H1 (cell line): ENCODE measurements at regions not wholly inside any gene's neighbourhood (a gene's known extent, or its start where the extent isn't known, plus 50 kb on each side); places are given as distances from the start of the nearest gene placed in this dataset.

ENCODE experiments used
- CTCF ChIA-PET: fragments of 300-600 bp; sonication (Branson Sonifier 250); formaldehyde crosslinking; loops from one replicate; lab custom pipeline; 2021; ENCODE audit not compliant: partially characterized antibody; lab: Charles Lee
- POLR2A ChIA-PET: fragments of 300-600 bp; sonication (Branson Sonifier 250); formaldehyde crosslinking; loops from one replicate; lab custom pipeline; 2021; ENCODE audit warnings: inconsistent platforms; ENCODE audit not compliant: partially characterized antibody; lab: Charles Lee
- DNase-seq, 2 experiments: peaks; one replicate each; pipeline versions ENCODE4 v3.0.0 to v3.0.0-alpha.2; 2010 to 2022; ENCODE audit warnings: low spot score in 2 of 2, low read depth in 1 of 2, mixed read lengths in 1 of 2
- FAIRE-seq: peaks from 2 replicates; lab custom pipeline; 2011; peaks lifted over from hg19 to GRCh38; lab: Jason Lieb, UNC
- H2AFZ ChIP-seq: 2 replicates; pipeline ENCODE4 v1.8.1; 2012; ENCODE audit warnings: low read length, inconsistent platforms
- H2AK5ac ChIP-seq: 2 replicates; pipeline ENCODE4 v1.6.1; 2013; ENCODE audit warnings: low read depth, low read length
- H2BK120ac ChIP-seq: replicated peaks from 2 replicates; pipeline ENCODE3; 2013; ENCODE audit warnings: low read depth, low read length, inconsistent platforms
- H2BK12ac ChIP-seq: 2 replicates; pipeline ENCODE4 v1.6.1; 2013; ENCODE audit warnings: low read depth, low read length
- H2BK15ac ChIP-seq: 2 replicates; pipeline ENCODE4 v1.6.1; 2013; ENCODE audit warnings: low read length
- H2BK20ac ChIP-seq: 2 replicates; pipeline ENCODE4 v1.6.1; 2013; ENCODE audit warnings: low read length
- H2BK5ac ChIP-seq: 2 replicates; pipeline ENCODE4 v1.6.1; 2013; ENCODE audit warnings: low read depth, low read length
- H3K14ac ChIP-seq: 2 replicates; pipeline ENCODE4 v1.6.1; 2013; ENCODE audit warnings: inconsistent platforms; ENCODE audit not compliant: insufficient read length
- H3K18ac ChIP-seq: 2 replicates; pipeline ENCODE4 v1.6.1; 2013; ENCODE audit warnings: low read length; ENCODE audit errors: extremely low read depth
- H3K23ac ChIP-seq: 2 replicates; pipeline ENCODE4 v1.6.1; 2013; ENCODE audit warnings: inconsistent platforms; ENCODE audit not compliant: insufficient read length
- H3K23me2 ChIP-seq: 2 replicates; pipeline ENCODE4 v1.6.1; 2013; ENCODE audit warnings: low read depth, low read length
- H3K27ac ChIP-seq: 2 replicates; pipeline ENCODE4 v1.6.1; 2011; ENCODE audit warnings: low read depth, low read length, inconsistent platforms
- H3K27me3 ChIP-seq, 4 experiments: replicated peaks in 1 of 4; 1 replicate in 1 of 4; 2 replicates in 3 of 4; pipeline versions ENCODE4 v1.6.1 to v1.8.1; 2011 to 2013; ENCODE audit warnings: low read length in 3 of 4, mild to moderate bottlenecking in 3 of 4, inconsistent platforms in 2 of 4, mixed read lengths in 2 of 4, moderate library complexity in 1 of 4; ENCODE audit not compliant: control insufficient read depth in 3 of 4, insufficient read depth in 3 of 4; ENCODE audit errors: extremely low read depth in 1 of 4
- H3K36me3 ChIP-seq, 4 experiments: 2 replicates each; pipeline versions ENCODE4 v1.6.1 to v1.8.1; 2011 to 2013; ENCODE audit warnings: mild to moderate bottlenecking in 4 of 4, low read length in 3 of 4, moderate library complexity in 2 of 4, control low read depth in 1 of 4, inconsistent platforms in 1 of 4; ENCODE audit not compliant: insufficient read depth in 4 of 4, control insufficient read depth in 2 of 4
- H3K4ac ChIP-seq: replicated peaks from 2 replicates; pipeline ENCODE3; 2013; ENCODE audit warnings: low read length, low read depth, mixed read lengths, inconsistent platforms; ENCODE audit not compliant: insufficient read length
- H3K4me1 ChIP-seq, 4 experiments: replicated peaks in 1 of 4; 1 replicate in 1 of 4; 2 replicates in 3 of 4; pipeline versions ENCODE4 v1.6.1 to v1.8.1; 2011 to 2013; ENCODE audit warnings: low read length in 3 of 4, inconsistent platforms in 2 of 4, mixed read lengths in 1 of 4; ENCODE audit not compliant: insufficient read depth in 4 of 4, control insufficient read depth in 3 of 4
- H3K4me2 ChIP-seq, 2 experiments: 2 replicates each; pipeline versions ENCODE4 v1.6.1 to v1.8.1; 2011 to 2013; ENCODE audit warnings: low read depth in 2 of 2, low read length in 2 of 2, control low read depth in 1 of 2, inconsistent platforms in 1 of 2, mild to moderate bottlenecking in 1 of 2; ENCODE audit not compliant: insufficient read depth in 1 of 2
- H3K4me3 ChIP-seq, 4 experiments: fragments of 200-600, 300-600 bp in 1 of 4; sonication (generic), shearing (Covaris generic), sonication (Bioruptor Twin) in 1 of 4; 2 replicates each; pipeline versions ENCODE4 v1.5.1 to v1.8.1; 2011 to 2016; ENCODE audit warnings: low read length in 4 of 4, low read depth in 3 of 4, control low read depth in 2 of 4, inconsistent platforms in 2 of 4, mild to moderate bottlenecking in 2 of 4, mixed read lengths in 1 of 4, moderate library complexity in 1 of 4; ENCODE audit not compliant: insufficient read depth in 2 of 4; ENCODE audit errors: extremely low read depth in 1 of 4
- H3K56ac ChIP-seq: replicated peaks from 2 replicates; pipeline ENCODE3; 2013; ENCODE audit warnings: low read depth, mild to moderate bottlenecking, mixed read lengths, low read length, inconsistent platforms; ENCODE audit not compliant: insufficient read length
- H3K79me1 ChIP-seq: 2 replicates; pipeline ENCODE4 v1.6.1; 2013; ENCODE audit warnings: low read depth, low read length, control low read depth
- H3K79me2 ChIP-seq, 2 experiments: 2 replicates each; pipeline versions ENCODE4 v1.6.1 to v1.8.1; 2012 to 2013; ENCODE audit warnings: low read length in 2 of 2, mild to moderate bottlenecking in 2 of 2, inconsistent platforms in 1 of 2; ENCODE audit not compliant: insufficient read depth in 2 of 2, control insufficient read depth in 1 of 2
- H3K9ac ChIP-seq, 4 experiments: replicated peaks in 1 of 4; 1 replicate in 1 of 4; 2 replicates in 3 of 4; pipeline versions ENCODE4 v1.6.1 to v1.8.1; 2011 to 2013; ENCODE audit warnings: low read depth in 3 of 4, low read length in 3 of 4, control low read depth in 2 of 4, mild to moderate bottlenecking in 2 of 4, moderate library complexity in 2 of 4, inconsistent platforms in 1 of 4; ENCODE audit errors: extremely low read depth in 1 of 4
- H3K9me3 ChIP-seq, 2 experiments: 2 replicates each; pipeline versions ENCODE4 v1.6.1 to v1.8.1; 2012 to 2013; ENCODE audit warnings: mild to moderate bottlenecking in 2 of 2, moderate library complexity in 2 of 2, control low read depth in 1 of 2, inconsistent platforms in 1 of 2, low read depth in 1 of 2, low read length in 1 of 2, mixed read lengths in 1 of 2; ENCODE audit not compliant: insufficient read depth in 2 of 2
- H4K20me1 ChIP-seq, 2 experiments: replicated peaks in 1 of 2; 2 replicates each; pipeline versions ENCODE3 to v1.8.1; 2011 to 2013; ENCODE audit warnings: inconsistent platforms in 2 of 2, low read length in 2 of 2, mild to moderate bottlenecking in 1 of 2; ENCODE audit not compliant: insufficient read depth in 2 of 2, control insufficient read depth in 1 of 2
- H4K5ac ChIP-seq: 2 replicates; pipeline ENCODE4 v1.6.1; 2013; ENCODE audit warnings: low read length, low read depth, mixed read lengths, inconsistent platforms; ENCODE audit not compliant: insufficient read length
- H4K8ac ChIP-seq: 2 replicates; pipeline ENCODE4 v1.8.0; 2013; ENCODE audit warnings: mild to moderate bottlenecking, moderate library complexity, low read length, inconsistent platforms; ENCODE audit not compliant: insufficient read depth; ENCODE audit errors: extremely low read depth
- H4K91ac ChIP-seq: replicated peaks from 2 replicates; pipeline ENCODE3; 2013; ENCODE audit warnings: low read length, mixed read lengths, inconsistent platforms; ENCODE audit not compliant: insufficient read length
- BACH1 ChIP-seq: IDR thresholded peaks from 2 replicates; pipeline ENCODE4 v1.6.1; 2012; ENCODE audit warnings: low read length, improper control_type of control experiment
- BRCA1 ChIP-seq: IDR thresholded peaks from 2 replicates; pipeline ENCODE4 v1.6.1; 2012; ENCODE audit warnings: low read depth, low read length, improper control_type of control experiment
- WGBS, 2 experiments: shearing (Covaris generic) in 1 of 2; methylation state at CpG; one replicate each; pipeline versions ENCODE4 v1.1.6 to v1.1.7; 2013 to 2015; ENCODE audit warnings: low lambda C conversion rate in 2 of 2, mixed read lengths in 2 of 2, inconsistent platforms in 1 of 2, low coverage in 1 of 2, missing lambda C conversion rate in 1 of 2; ENCODE audit not compliant: insufficient replicate concordance in 2 of 2, insufficient coverage in 1 of 2, insufficient read length in 1 of 2; ENCODE audit errors: extremely low coverage in 1 of 2, missing lambda C conversion rate in 1 of 2; 5-methylcytosine and 5-hydroxymethylcytosine counted together

GRCh38 chr10:3236644-3237404 is 64.2 kb upstream of the PITRM1 start:
- ChIA-PET POLR2A (interaction anchor here (0.6 kb wide), 1 partner anchor 19 kb away, joined by 3 read pairs; no protein-coding TSS in a partner anchor), CTCF (interaction anchor here (0.6 to 1.4 kb wide), 2 partner anchors 26 to 70 kb away, joined by 3 to 4 read pairs; no protein-coding TSS in a partner anchor)
- DNase-seq (no peak), FAIRE-seq (no peak)
- TF ChIP-seq BACH1: no peak
- TF ChIP-seq BRCA1: no peak
- Histone ChIP-seq H3K79me2 (no peaks in the 10 kb centered on the region), H3K4me2 (no peak overlapping the region), H3K9me3 (peaks cover 0 to 2% of the 10 kb centered on the region in 2 experiments; a peak in 1 of 4 replicates), H4K5ac (no peak overlapping the region), H3K4me1 (no peaks in the 10 kb centered on the region), H4K91ac (no peak overlapping the region), H2AFZ (no peak overlapping the region), H3K4ac (no peak overlapping the region), H2BK5ac (no peak overlapping the region), H3K14ac (no peak overlapping the region), H3K56ac (no peak overlapping the region), H3K23ac (no peak overlapping the region), H2BK20ac (no peak overlapping the region), H3K9ac (no peak overlapping the region), H3K27me3 (no peaks in the 10 kb centered on the region), H3K36me3 (no peaks in the 10 kb centered on the region), H3K79me1 (no peaks in the 10 kb centered on the region), H3K18ac (no peak overlapping the region; the same call in 1 of the 2 replicates), H4K8ac (no peak overlapping the region), H4K20me1 (no peaks in the 10 kb centered on the region), H3K23me2 (no peaks in the 10 kb centered on the region), H2BK15ac (no peak overlapping the region), H3K27ac (no peak overlapping the region), H2AK5ac (no peak overlapping the region), H3K4me3 (no peak overlapping the region), H2BK120ac (no peak overlapping the region), H2BK12ac (no peak overlapping the region)
- WGBS, 2 experiments: 91% methylated on average over 15 of the region's 15 CpGs; no CpG with 5 or more reads in 1 of the 2 experiments
